Mucosa of stomach (tissue), 1 donor: ENCODE measurements at regions not wholly inside any gene's neighbourhood (a gene's known extent, or its start where the extent isn't known, plus 50 kb on each side); places are given as distances from the start of the nearest gene placed in this dataset.
"Not testable (repeated sequence)": the region's sequence is repeated elsewhere in the genome, so short reads cannot be mapped to it uniquely, and the experiment has no call there.

Experiments
- H3K27me3 ChIP-seq: one replicate; pipeline ENCODE4 v1.7.0; 2013; ENCODE audit warnings: mild to moderate bottlenecking, low read length; ENCODE audit not compliant: control insufficient read depth, insufficient read depth
- H3K36me3 ChIP-seq: one replicate; pipeline ENCODE4 v1.7.0; 2013; ENCODE audit warnings: low read length; ENCODE audit not compliant: control insufficient read depth, insufficient read depth
- H3K4me1 ChIP-seq: one replicate; pipeline ENCODE4 v1.7.0; 2013; ENCODE audit warnings: mild to moderate bottlenecking, low read length; ENCODE audit not compliant: control insufficient read depth, insufficient read depth
- H3K4me3 ChIP-seq: one replicate; pipeline ENCODE4 v1.7.0; 2013; ENCODE audit warnings: low read length
- H3K9ac ChIP-seq: one replicate; pipeline ENCODE4 v1.7.0; 2013; ENCODE audit warnings: mild to moderate bottlenecking, low read length, moderate library complexity
- H3K9me3 ChIP-seq: one replicate; pipeline ENCODE4 v1.7.0; 2013; ENCODE audit warnings: mild to moderate bottlenecking, low read length, moderate library complexity; ENCODE audit not compliant: control insufficient read depth
- donor health status: Pancreatic carcinoma.

DNA sequence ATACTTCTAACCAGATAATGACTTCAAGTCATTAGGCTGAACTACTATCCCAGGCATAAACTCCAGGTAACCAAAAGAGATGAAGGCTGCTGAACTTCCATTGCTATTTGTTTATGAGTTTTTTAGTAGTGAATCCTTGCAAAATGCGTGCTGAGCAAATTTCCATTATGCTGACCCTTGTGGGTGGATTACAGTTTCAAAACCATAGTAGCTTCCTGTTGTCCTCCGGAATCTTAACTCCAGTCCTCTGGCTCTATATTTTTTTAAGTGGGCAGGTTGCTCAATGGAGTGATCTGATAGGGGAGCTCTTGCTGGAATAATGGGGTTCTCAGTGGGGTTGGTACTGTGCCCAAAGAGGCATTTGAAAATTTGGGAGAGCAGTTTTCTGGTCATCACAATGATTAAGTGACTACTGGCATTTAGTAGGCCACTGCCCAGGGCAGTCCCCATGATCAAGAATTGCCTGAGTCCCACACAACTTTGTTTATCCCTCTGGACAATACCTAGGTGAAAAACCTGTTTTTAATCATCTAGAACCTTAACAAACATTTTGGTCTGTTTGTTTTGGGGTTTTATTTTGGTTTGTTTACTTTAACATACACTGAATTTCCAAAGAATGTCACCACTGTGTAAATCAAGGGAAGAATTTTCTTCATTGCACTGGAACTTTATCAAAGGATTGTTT is 302.3 kb upstream of the GATB start:
- Histone ChIP-seq H3K9me3 (no peaks in the 10 kb centered on the region), H3K9ac (no peak overlapping the region), H3K4me1 (peaks cover 9% of the 10 kb centered on the region), H3K4me3 (no peak overlapping the region), H3K27me3 (no peaks in the 10 kb centered on the region), H3K36me3 (no peaks in the 10 kb centered on the region)

GRCh38 chr4:152054731-152055130 is 293.9 kb upstream of the GATB start:
- Histone ChIP-seq H3K4me1 (no peaks in the 10 kb centered on the region), H3K9ac (no peak overlapping the region), H3K4me3 (no peak overlapping the region), H3K9me3 (no peaks in the 10 kb centered on the region), H3K27me3 (no peaks in the 10 kb centered on the region), H3K36me3 (no peaks in the 10 kb centered on the region)

GRCh38 chr4:152052451-152053057 is 291.7 kb upstream of the GATB start:
- H3K4me1 ChIP-seq: no peaks in the 10 kb centered on the region
- H3K36me3 ChIP-seq: no peaks in the 10 kb centered on the region
- no peak overlapping the region for H3K9ac ChIP-seq
- no peaks in the 10 kb centered on the region for H3K9me3 ChIP-seq
- no peak overlapping the region for H3K4me3 ChIP-seq
- no peaks in the 10 kb centered on the region for H3K27me3 ChIP-seq

DNA sequence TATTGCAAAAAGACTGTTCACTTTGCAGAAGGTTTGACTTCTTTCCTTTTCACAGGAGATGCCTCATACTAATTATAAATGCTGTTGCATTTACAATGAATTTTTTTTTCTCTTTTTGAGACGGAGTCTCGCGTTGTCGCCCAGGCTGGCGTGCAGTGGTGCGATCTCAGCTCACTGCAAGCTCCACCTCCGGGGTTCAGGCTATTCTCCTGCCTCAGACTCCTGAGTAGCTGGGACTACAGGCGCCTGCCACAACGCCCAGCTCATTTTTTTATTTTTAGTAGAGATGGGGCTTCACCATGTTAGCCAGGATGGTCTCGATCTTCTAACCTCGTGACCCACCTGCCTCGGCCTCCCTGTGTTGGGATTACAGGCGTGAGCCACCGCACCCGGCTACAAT is 290.5 kb upstream of the GATB start:
- not testable (repeated sequence) for H3K27me3 ChIP-seq, H3K9me3 ChIP-seq, H3K4me1 ChIP-seq, H3K36me3 ChIP-seq, H3K4me3 ChIP-seq, H3K9ac ChIP-seq

DNA sequence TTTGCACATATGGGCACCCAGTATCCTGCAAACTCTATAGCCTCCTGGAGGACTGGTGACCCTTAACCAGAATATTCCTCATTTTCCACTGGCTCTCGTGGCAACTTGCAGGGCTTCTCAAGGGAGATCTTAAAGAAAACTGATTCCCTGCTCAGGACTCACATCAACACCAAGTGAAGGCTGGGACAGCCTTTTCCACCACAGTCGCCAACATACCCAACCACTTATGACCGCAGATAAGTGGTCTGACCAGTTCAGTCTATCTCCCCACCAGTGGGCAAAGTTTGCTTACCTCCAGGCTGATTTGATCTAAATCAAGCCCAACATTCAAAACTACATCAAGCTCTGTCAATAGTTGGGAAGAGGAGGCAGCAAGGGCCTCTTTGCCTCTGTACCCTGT is 289.3 kb upstream of the GATB start:
- Histone ChIP-seq H3K4me3 (no peak overlapping the region), H3K36me3 (no peaks in the 10 kb centered on the region), H3K27me3 (peaks cover 12% of the 10 kb centered on the region), H3K4me1 (peaks cover 10% of the 10 kb centered on the region), H3K9me3 (no peaks in the 10 kb centered on the region), H3K9ac (no peak overlapping the region)

- Histone ChIP-seq H3K36me3 (no peaks in the 10 kb centered on the region), H3K9me3 (no peaks in the 10 kb centered on the region), H3K9ac (no peak overlapping the region), H3K4me1 (peaks cover 10% of the 10 kb centered on the region), H3K27me3 (peaks cover 18% of the 10 kb centered on the region), H3K4me3 (no peak overlapping the region)
Observed at GRCh38 chr4:152047451-152047850, 286.6 kb upstream of the GATB start.

DNA sequence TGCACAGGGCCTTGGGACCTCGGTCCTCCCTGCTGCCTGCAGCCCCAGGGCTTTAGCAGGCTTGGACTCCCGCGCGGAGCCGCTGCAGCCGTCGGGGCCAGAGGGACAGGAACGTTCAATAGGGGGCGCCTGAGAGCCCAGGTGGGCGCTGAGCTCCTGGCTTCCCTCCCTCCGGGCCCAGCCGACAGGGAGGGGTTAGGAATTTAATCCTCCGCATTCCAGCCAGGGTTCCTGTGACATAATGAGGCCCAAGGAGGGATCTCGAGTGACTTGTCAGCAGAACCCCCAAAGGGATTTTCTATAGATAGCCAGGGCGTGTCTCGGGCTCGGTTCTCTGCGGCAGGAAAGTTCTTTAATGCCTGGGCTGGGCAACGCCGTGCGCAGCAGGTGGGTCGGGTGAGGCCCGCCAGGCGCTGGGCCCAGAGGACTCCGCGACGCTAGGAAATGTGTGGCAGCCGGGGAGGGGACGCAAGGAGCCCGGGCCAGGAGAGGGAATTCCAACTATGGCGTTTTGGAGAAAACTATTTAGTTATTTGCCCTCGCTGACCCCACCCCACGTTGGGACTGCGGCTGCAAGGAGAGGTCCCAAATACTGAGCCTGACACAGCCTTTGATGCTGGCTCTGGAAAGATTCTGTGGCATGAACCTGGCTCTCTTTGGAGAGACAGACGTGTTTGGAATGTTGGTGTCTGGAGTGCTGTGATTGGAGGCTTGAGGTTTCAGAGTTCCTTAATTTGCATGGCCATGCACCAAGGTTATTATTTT is 285.2 kb upstream of the GATB start:
- Histone ChIP-seq H3K4me3 (no peak overlapping the region), H3K36me3 (no peaks in the 10 kb centered on the region), H3K9me3 (no peaks in the 10 kb centered on the region), H3K9ac (peak overlapping the region; percentile 44), H3K27me3 (peaks cover 18% of the 10 kb centered on the region), H3K4me1 (peaks cover 10% of the 10 kb centered on the region)

GRCh38 chr4:152045449-152045806 is 284.6 kb upstream of the GATB start:
- Histone ChIP-seq H3K9ac (no peak overlapping the region), H3K27me3 (peaks cover 18% of the 10 kb centered on the region), H3K4me1 (peaks cover 10% of the 10 kb centered on the region), H3K36me3 (no peaks in the 10 kb centered on the region), H3K4me3 (no peak overlapping the region), H3K9me3 (no peaks in the 10 kb centered on the region)

GRCh38 chr4:152044331-152045036 is 283.7 kb upstream of the GATB start:
- peaks cover 10% of the 10 kb centered on the region for H3K4me1 ChIP-seq
- H3K27me3 ChIP-seq: peaks cover 18% of the 10 kb centered on the region
- no peaks in the 10 kb centered on the region for H3K9me3 ChIP-seq
- no peak overlapping the region for H3K4me3 ChIP-seq
- no peak overlapping the region for H3K9ac ChIP-seq
- H3K36me3 ChIP-seq: no peaks in the 10 kb centered on the region

DNA sequence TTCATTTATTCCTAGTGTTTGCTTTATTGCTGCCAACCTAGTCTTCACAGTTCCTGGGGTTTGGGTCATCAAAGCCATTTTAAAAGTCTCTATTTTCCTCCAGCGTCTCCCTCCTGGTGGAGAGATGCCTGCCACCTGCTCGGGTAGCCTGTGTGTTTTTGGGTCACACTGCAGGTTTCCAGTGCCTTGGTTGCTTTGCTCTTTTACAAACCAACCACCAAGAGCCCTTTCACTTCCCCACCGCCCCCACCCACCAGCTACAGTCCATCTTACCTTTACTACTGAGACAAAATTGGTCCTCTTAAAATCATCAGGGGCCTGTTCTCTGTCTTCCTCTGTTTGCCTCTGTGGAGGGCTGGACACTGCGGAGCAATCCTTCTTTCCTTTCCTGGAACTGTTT is 280.5 kb upstream of the GATB start:
- Histone ChIP-seq H3K9me3 (no peaks in the 10 kb centered on the region), H3K36me3 (no peaks in the 10 kb centered on the region), H3K9ac (no peak overlapping the region), H3K4me1 (peaks cover 10% of the 10 kb centered on the region), H3K4me3 (no peak overlapping the region), H3K27me3 (peaks cover 17% of the 10 kb centered on the region)

DNA sequence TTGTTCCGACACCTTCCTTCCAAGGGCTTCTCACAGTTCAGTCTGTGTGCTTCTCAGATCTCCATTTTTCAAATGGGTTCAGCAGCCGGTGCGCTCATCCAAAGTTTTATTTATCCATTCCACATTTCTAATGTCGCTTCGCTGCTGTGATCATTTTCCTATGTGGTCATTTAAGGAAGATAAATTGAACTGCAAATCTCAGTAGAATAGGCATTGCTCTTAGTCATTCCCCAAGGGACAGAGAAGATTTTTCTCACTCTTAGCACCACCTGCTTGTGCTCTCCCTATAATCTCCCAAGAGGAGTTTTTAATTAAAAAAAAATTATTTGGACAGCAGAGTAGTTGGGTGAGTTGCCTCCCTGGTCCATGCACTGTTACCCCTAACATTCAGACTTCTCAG is 278.9 kb upstream of the GATB start:
- no peak overlapping the region for H3K9ac ChIP-seq

GRCh38 chr4:152039023-152039481 is 278.2 kb upstream of the GATB start:
- Histone ChIP-seq H3K4me3 (no peak overlapping the region), H3K36me3 (no peaks in the 10 kb centered on the region), H3K9ac (no peak overlapping the region), H3K9me3 (no peaks in the 10 kb centered on the region), H3K4me1 (no peaks in the 10 kb centered on the region), H3K27me3 (peaks cover 4% of the 10 kb centered on the region)

More for the DNA sequence above, 278.9 kb upstream of the GATB start:
- H3K9me3 ChIP-seq: no peaks in the 10 kb centered on the region
- H3K4me1 ChIP-seq: no peaks in the 10 kb centered on the region
- peaks cover 6% of the 10 kb centered on the region for H3K27me3 ChIP-seq
- H3K36me3 ChIP-seq: no peaks in the 10 kb centered on the region
- H3K4me3 ChIP-seq: no peak overlapping the region
